Transverse colon (tissue), 4 donors: ENCODE measurements at regions not wholly inside any gene's neighbourhood (a gene's known extent, or its start where the extent isn't known, plus 50 kb on each side); places are given as distances from the start of the nearest gene placed in this dataset.

ENCODE experiments used
- DNase-seq: peaks from one replicate; pipeline ENCODE4 v3.0.0-alpha.2; 2019
- H3K27ac ChIP-seq, 4 donors: fragments of 200-600 bp; sonication (generic); 2 replicates each; pipeline ENCODE4 v1.5.1; 2016 to 2018; ENCODE audit warnings: inconsistent platforms in 4 of 4
- H3K27me3 ChIP-seq: fragments of 200-600 bp; sonication (generic); 2 replicates; pipeline ENCODE4 v1.5.1; 2017; ENCODE audit warnings: inconsistent platforms
- H3K36me3 ChIP-seq, 4 donors: fragments of 200-600 bp; sonication (generic); 2 replicates each; pipeline ENCODE4 v1.5.1; 2017 to 2019; ENCODE audit warnings: inconsistent platforms in 4 of 4
- H3K4me1 ChIP-seq, 4 donors: fragments of 200-600 bp; sonication (generic); 2 replicates each; pipeline ENCODE4 v1.5.1; 2017 to 2020; ENCODE audit warnings: inconsistent platforms in 4 of 4
- H3K4me3 ChIP-seq, 4 donors: fragments of 200-600 bp; sonication (generic); 1 replicate in 1 of 4; 2 replicates in 3 of 4; pipeline versions ENCODE4 v1.5.1 to v1.6.1; 2017 to 2019; ENCODE audit warnings: inconsistent platforms in 4 of 4
- H3K9me3 ChIP-seq, 2 donors: fragments of 200-600 bp; sonication (generic); 2 replicates each; pipeline ENCODE4 v1.5.1; 2017 to 2019; ENCODE audit warnings: inconsistent platforms in 2 of 2
- EP300 ChIP-seq: sonication (generic); formaldehyde crosslinking; IDR thresholded peaks from one replicate; pipeline ENCODE4 v1.6.1; 2017; ENCODE audit warnings: antibody characterized with exemption, low read depth
- POLR2A ChIP-seq: fragments of 450-650 bp; IDR thresholded peaks from one replicate; pipeline ENCODE4 v1.6.1; 2016; ENCODE audit warnings: antibody characterized with exemption, mild to moderate bottlenecking, moderate library complexity
- POLR2AphosphoS5 ChIP-seq, 3 donors: sonication (generic); formaldehyde crosslinking; IDR thresholded peaks; one replicate each; pipeline ENCODE4 v1.6.1; 2016; ENCODE audit warnings: antibody characterized with exemption in 3 of 3
- WGBS, 2 donors: methylation state at CpG; one replicate each; pipeline ENCODE4 v1.1.5; 2018; ENCODE audit warnings: low coverage in 1 of 2; 5-methylcytosine and 5-hydroxymethylcytosine counted together
- in situ Hi-C, 4 donors: fragments of 200-750 bp; cut with MboI; loops; one replicate each; pipeline versions ENCODE4 v1.15.0 to v1.15.1; 2017; ENCODE audit warnings: low sequenced_read_pairs in 3 of 4, low pct_ligation_motif_present in 1 of 4, low pct_unique_long_range_greater_than_20kb in 1 of 4
- intact Hi-C: fragments of 100-400 bp; cut with DNase I; formaldehyde crosslinking; loops from one replicate; pipeline ENCODE4 v1.15.1; 2023; ENCODE audit warnings: low total_unique reads
- TF ChIP-seq, protein P1 (sequence below), 5 experiments: fragments of 200-600 bp in 3 of 5; fragments of 450-650 bp in 2 of 5; sonication (generic) in 3 of 5; IDR thresholded peaks; 1 replicate in 2 of 5; 2 replicates in 3 of 5; pipeline ENCODE4 v1.5.1; 2016 to 2017; ENCODE audit warnings: antibody characterized with exemption in 5 of 5, inconsistent platforms in 3 of 5, mild to moderate bottlenecking in 2 of 5, moderate library complexity in 1 of 5

GRCh38 chr4:152083338-152083737, 322.5 kb upstream of the GATB start:
- no peak overlapping the region for H3K27ac ChIP-seq
- H3K9me3 ChIP-seq = no peaks in the 10 kb centered on the region
- no peak for TF ChIP-seq POLR2A
- TF ChIP-seq, protein P1, sequence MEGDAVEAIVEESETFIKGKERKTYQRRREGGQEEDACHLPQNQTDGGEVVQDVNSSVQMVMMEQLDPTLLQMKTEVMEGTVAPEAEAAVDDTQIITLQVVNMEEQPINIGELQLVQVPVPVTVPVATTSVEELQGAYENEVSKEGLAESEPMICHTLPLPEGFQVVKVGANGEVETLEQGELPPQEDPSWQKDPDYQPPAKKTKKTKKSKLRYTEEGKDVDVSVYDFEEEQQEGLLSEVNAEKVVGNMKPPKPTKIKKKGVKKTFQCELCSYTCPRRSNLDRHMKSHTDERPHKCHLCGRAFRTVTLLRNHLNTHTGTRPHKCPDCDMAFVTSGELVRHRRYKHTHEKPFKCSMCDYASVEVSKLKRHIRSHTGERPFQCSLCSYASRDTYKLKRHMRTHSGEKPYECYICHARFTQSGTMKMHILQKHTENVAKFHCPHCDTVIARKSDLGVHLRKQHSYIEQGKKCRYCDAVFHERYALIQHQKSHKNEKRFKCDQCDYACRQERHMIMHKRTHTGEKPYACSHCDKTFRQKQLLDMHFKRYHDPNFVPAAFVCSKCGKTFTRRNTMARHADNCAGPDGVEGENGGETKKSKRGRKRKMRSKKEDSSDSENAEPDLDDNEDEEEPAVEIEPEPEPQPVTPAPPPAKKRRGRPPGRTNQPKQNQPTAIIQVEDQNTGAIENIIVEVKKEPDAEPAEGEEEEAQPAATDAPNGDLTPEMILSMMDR (IDR thresholded peaks at IDR 0.05) = no peak
- DNase-seq = no peak
- in situ Hi-C loops (no loop called here), intact Hi-C loops (no loop called here)
- WGBS, 2 donors = 50 to 59% methylated on average over 1 to 6 of the region's 6 CpGs
- H3K4me1 ChIP-seq = no peaks in the 10 kb centered on the region
- H3K27me3 ChIP-seq = no peaks in the 10 kb centered on the region
- no peaks in the 10 kb centered on the region for H3K36me3 ChIP-seq
- H3K4me3 ChIP-seq = no peak overlapping the region

DNA sequence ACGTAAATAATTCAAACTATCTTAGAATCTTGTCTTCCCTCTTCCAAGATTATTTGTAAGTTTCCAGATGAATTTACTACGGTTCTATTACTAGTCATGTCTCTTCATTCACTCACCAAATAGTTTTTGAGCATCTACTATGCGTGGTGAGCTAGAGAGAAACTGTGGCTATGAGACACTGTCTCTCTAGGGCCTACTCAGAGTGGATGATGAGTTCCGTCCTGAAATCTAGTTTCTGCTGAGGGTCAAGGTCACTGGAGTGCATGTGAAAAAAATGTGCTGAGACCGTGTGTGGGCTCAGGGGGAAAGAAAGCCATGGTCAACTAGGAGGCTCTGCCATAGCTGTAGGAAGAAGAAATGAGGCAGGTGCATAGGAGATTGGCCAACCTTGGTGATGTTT, 320.2 kb upstream of the GATB start:
- Histone ChIP-seq H3K4me3 (no peak overlapping the region), H3K36me3 (no peaks in the 10 kb centered on the region), H3K27ac (no peak overlapping the region), H3K9me3 (no peaks in the 10 kb centered on the region), H3K27me3 (no peaks in the 10 kb centered on the region), H3K4me1 (no peaks in the 10 kb centered on the region)
- intact Hi-C loops (no loop called here), in situ Hi-C loops (no loop called here)
- TF ChIP-seq POLR2A (no peak), POLR2AphosphoS5 (IDR thresholded peaks at IDR 0.05) (no peak), EP300 (no peak)
- TF ChIP-seq, protein P1 (IDR thresholded peaks at IDR 0.05) = no peak
- DNase-seq = no peak
- 52 to 72% methylated on average over 2 to 5 of the region's 5 CpGs for WGBS, 2 donors

GRCh38 chr4:152079543-152080293, 318.9 kb upstream of the GATB start:
- Histone ChIP-seq H3K36me3 (no peaks in the 10 kb centered on the region), H3K4me3 (no peak overlapping the region), H3K4me1 (no peaks in the 10 kb centered on the region), H3K27me3 (no peaks in the 10 kb centered on the region), H3K27ac (no peak overlapping the region), H3K9me3 (no peaks in the 10 kb centered on the region)
- in situ Hi-C loops = no loop called here
- no peak for DNase-seq
- 82 to 88% methylated on average over 2 to 6 of the region's 6 CpGs for WGBS, 2 donors
- no peak for TF ChIP-seq POLR2A
- no peak for TF ChIP-seq EP300
- TF ChIP-seq, protein P1 (IDR thresholded peaks at IDR 0.05) = no peak
- TF ChIP-seq POLR2AphosphoS5 (IDR thresholded peaks at IDR 0.05) = no peak
- intact Hi-C loops = no loop called here

DNA sequence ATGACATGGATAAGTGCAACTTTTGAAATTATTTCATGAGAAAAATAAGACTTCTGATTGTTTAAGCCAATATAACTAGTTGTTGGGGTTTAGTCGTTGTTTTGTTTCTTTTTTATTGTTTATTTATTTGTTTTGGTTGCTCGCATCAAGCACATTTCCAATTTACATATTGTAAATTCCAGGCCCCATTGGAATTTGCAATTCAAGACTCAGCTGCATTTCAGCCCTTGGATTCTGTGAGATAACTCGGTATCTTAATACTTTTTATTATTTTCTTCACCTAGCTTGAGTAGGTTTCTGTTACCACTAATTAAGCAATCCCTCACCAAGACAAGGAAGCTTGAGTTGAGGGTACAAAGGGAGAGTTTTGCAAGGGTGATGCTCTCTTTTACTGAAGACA, 318.3 kb upstream of the GATB start:
- no peaks in the 10 kb centered on the region for H3K27me3 ChIP-seq
- no peak overlapping the region for H3K4me3 ChIP-seq
- no peak for TF ChIP-seq POLR2AphosphoS5 (IDR thresholded peaks at IDR 0.05)
- TF ChIP-seq, protein P1 (IDR thresholded peaks at IDR 0.05) = no peak
- no peak for TF ChIP-seq EP300
- TF ChIP-seq POLR2A = no peak
- WGBS, 2 donors = 84 to 89% methylated on average over 3 of the region's 3 CpGs
- no peaks in the 10 kb centered on the region for H3K9me3 ChIP-seq
- intact Hi-C loops (no loop called here), in situ Hi-C loops (no loop called here)
- H3K27ac ChIP-seq = no peak overlapping the region
- H3K4me1 ChIP-seq = no peaks in the 10 kb centered on the region
- H3K36me3 ChIP-seq = no peaks in the 10 kb centered on the region
- DNase-seq = no peak
